ENCODE measurements at regions not wholly inside any gene's neighbourhood (a gene's known extent, or its start where the extent isn't known, plus 50 kb on each side); places are given as distances from the start of the nearest gene placed in this dataset.

DNA sequence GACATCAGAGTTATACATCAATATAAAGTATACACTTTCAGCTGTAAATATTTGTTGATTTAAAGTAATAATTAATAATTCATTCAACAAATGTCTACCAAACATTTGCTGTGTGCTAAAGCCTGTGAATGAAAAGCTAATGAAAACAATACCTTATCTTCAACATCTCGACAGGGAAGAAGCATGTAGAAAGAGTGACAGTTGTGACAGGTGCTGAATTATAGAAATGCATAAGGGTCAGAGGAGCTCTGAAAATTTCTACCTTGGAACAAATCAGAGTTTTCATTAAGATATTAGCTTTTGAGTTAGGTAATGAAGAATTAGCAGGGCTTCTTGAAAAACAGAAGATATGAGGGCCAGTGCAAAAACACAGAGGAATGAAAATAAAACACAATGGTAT, 739.2 kb downstream of the VGLL3 start:
- TF ChIP-seq POLR2AphosphoS5 (IDR thresholded peaks at IDR 0.05) = no peak
- TF ChIP-seq, protein P1, sequence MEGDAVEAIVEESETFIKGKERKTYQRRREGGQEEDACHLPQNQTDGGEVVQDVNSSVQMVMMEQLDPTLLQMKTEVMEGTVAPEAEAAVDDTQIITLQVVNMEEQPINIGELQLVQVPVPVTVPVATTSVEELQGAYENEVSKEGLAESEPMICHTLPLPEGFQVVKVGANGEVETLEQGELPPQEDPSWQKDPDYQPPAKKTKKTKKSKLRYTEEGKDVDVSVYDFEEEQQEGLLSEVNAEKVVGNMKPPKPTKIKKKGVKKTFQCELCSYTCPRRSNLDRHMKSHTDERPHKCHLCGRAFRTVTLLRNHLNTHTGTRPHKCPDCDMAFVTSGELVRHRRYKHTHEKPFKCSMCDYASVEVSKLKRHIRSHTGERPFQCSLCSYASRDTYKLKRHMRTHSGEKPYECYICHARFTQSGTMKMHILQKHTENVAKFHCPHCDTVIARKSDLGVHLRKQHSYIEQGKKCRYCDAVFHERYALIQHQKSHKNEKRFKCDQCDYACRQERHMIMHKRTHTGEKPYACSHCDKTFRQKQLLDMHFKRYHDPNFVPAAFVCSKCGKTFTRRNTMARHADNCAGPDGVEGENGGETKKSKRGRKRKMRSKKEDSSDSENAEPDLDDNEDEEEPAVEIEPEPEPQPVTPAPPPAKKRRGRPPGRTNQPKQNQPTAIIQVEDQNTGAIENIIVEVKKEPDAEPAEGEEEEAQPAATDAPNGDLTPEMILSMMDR (IDR thresholded peaks at IDR 0.05 in 8 of 11, conservative IDR thresholded peaks at IDR 0.05 in 3 of 11) = no peak
